ENCODE measurements at regions not wholly inside any gene's neighbourhood (a gene's known extent, or its start where the extent isn't known, plus 50 kb on each side); places are given as distances from the start of the nearest gene placed in this dataset.

DNA sequence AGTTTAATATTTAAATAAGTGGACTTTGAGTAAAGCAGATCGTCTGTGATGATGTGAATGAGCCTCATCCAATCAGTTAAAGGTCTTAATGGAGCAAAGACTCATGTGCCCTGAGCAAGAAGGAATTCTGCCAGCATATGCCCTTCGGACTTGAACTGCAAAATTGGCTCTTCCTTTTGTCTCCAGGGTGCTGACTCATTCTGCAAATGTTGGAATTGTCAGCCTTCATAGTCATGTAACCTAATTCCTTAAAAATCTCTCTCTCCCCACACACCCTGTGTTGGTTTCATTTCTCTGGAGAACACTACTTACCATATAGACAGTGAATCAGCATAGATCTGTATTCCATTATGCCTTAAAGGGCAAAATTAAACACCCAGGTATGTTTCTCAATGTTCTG is 609.8 kb upstream of the GALNTL6 start:
- TF ChIP-seq POLR2A (IDR thresholded peaks at IDR 0.05; ENCODE audit: low read depth, low read length) (no peak), POLR2AphosphoS5 (IDR thresholded peaks at IDR 0.05; ENCODE audit: low read depth, low read length) (no peak), POU2F2 (IDR thresholded peaks at IDR 0.05; ENCODE audit: low read depth, low read length) (no peak), SPI1 (IDR thresholded peaks at IDR 0.05; ENCODE audit: low read depth, low read length) (no peak), TAF1 (IDR thresholded peaks at IDR 0.05; ENCODE audit: low read depth, low read length) (no peak), PAX5 (IDR thresholded peaks at IDR 0.05; ENCODE audit: insufficient read depth, low read length, severe bottlenecking) (no peak)

Measured in GM12891 (cell line).